ENCODE measurements at regions not wholly inside any gene's neighbourhood (a gene's known extent, or its start where the extent isn't known, plus 50 kb on each side); places are given as distances from the start of the nearest gene placed in this dataset.

DNA sequence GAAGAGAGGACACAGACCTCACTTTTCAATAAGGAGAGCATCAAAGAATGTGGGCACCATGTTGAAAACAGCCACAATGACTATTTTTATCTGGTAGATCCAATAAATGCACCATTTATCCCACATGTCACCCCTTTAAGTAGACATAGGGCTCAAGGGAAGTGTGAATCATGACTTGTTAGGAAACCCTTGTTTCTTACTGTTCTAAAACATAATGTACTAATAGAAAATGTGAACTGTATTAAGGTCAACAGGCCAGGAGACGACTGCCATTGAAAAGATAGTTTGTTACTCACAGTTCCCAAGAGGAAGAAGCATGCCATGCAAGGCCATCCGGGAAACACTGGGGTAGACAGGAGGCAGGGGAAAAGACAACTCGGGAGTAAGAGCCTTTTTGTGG is 137.7 kb downstream of the EN1 start:
- Histone ChIP-seq H3K36me3 (ENCODE audit: control insufficient read depth, insufficient read depth, low read length) (no peaks in the 10 kb centered on the region), H3K4me1 (ENCODE audit: control insufficient read depth, insufficient read depth, low read length) (no peaks in the 10 kb centered on the region), H3K27me3 (ENCODE audit: control insufficient read depth, insufficient read depth, low read length) (no peaks in the 10 kb centered on the region), H3K4me3 (ENCODE audit: low read depth, low read length) (no peak overlapping the region), H3K27ac (ENCODE audit: low read depth, low read length) (no peak overlapping the region), H3K9me3 (ENCODE audit: control insufficient read depth, insufficient read depth, low read length) (no peaks in the 10 kb centered on the region)
- no peak for DNase-seq (ENCODE audit: low read depth in 4 of 6, low spot score in 6 of 6)
- WGBS (ENCODE audit: insufficient coverage): 77% methylated on average over 3 of the region's 3 CpGs

DNA sequence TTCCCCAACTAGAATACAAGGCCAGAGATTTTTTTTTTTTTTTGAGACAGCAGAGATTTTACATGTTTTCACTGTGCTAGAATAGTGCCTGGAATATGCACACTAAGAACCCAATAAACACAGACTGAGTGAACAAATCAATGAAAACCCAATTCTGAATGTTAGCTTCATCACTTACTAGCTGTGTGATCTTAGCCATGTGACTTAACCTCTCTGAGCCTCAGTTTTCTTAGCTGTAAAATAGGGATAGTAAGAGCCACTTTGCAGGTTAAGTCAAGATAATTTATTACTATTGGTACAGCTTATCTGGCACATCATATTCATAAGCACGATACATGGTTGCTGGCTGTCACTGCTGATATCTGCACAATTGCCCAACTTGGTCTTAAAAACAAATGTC is 140.6 kb downstream of the EN1 start:
- Histone ChIP-seq H3K4me1 (ENCODE audit: control insufficient read depth, insufficient read depth, low read length) (no peaks in the 10 kb centered on the region), H3K9me3 (ENCODE audit: control insufficient read depth, insufficient read depth, low read length) (no peaks in the 10 kb centered on the region), H3K4me3 (ENCODE audit: low read depth, low read length) (no peak overlapping the region), H3K27me3 (ENCODE audit: control insufficient read depth, insufficient read depth, low read length) (no peaks in the 10 kb centered on the region), H3K36me3 (ENCODE audit: control insufficient read depth, insufficient read depth, low read length) (no peaks in the 10 kb centered on the region), H3K27ac (ENCODE audit: low read depth, low read length) (no peak overlapping the region)
- DNase-seq (ENCODE audit: low read depth in 4 of 6, low spot score in 6 of 6): no peak
- whole genome bisulfite sequencing (ENCODE audit: insufficient coverage): no CpG with 5 or more reads among the region's 1 CpG

DNA sequence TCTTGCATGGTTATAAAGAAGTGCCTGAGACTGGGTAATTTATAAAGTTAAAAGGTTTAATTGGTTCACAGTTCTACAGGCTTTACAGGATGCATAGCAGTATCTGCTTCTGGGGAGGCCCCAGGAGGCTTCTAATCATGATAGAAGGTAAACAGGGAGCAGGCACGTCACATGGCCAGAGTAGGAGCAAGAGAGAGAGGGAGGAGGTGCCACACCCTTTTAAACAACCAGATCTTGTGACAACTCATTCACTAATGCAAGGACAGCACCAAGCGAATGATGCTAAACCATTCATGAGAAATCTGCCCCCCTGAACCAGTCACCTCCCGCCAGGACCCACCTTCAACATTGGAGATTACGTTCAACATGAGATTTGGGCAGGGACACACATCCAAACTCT is 141.1 kb downstream of the EN1 start:
- 82% methylated on average over 3 of the region's 4 CpGs for WGBS (ENCODE audit: insufficient coverage)
- no peak for DNase-seq (ENCODE audit: low read depth in 4 of 6, low spot score in 6 of 6)
- Histone ChIP-seq H3K9me3 (ENCODE audit: control insufficient read depth, insufficient read depth, low read length) (no peaks in the 10 kb centered on the region), H3K4me3 (ENCODE audit: low read depth, low read length) (no peak overlapping the region), H3K27ac (ENCODE audit: low read depth, low read length) (no peak overlapping the region), H3K4me1 (ENCODE audit: control insufficient read depth, insufficient read depth, low read length) (no peaks in the 10 kb centered on the region), H3K36me3 (ENCODE audit: control insufficient read depth, insufficient read depth, low read length) (no peaks in the 10 kb centered on the region), H3K27me3 (ENCODE audit: control insufficient read depth, insufficient read depth, low read length) (no peaks in the 10 kb centered on the region)

- no peak for DNase-seq (ENCODE audit: low read depth in 4 of 6, low spot score in 6 of 6)
- no peaks in the 10 kb centered on the region for H3K4me1 ChIP-seq (ENCODE audit: control insufficient read depth, insufficient read depth, low read length)
- H3K9me3 ChIP-seq (ENCODE audit: control insufficient read depth, insufficient read depth, low read length): no peaks in the 10 kb centered on the region
- 60% methylated on average over 1 of the region's 1 CpG for WGBS (ENCODE audit: insufficient coverage)
- no peaks in the 10 kb centered on the region for H3K27me3 ChIP-seq (ENCODE audit: control insufficient read depth, insufficient read depth, low read length)
- no peak overlapping the region for H3K4me3 ChIP-seq (ENCODE audit: low read depth, low read length)
- H3K27ac ChIP-seq (ENCODE audit: low read depth, low read length): no peak overlapping the region
- no peaks in the 10 kb centered on the region for H3K36me3 ChIP-seq (ENCODE audit: control insufficient read depth, insufficient read depth, low read length)
Observed at GRCh38 chr2:118705032-118705431, 142.4 kb downstream of the EN1 start.

DNA sequence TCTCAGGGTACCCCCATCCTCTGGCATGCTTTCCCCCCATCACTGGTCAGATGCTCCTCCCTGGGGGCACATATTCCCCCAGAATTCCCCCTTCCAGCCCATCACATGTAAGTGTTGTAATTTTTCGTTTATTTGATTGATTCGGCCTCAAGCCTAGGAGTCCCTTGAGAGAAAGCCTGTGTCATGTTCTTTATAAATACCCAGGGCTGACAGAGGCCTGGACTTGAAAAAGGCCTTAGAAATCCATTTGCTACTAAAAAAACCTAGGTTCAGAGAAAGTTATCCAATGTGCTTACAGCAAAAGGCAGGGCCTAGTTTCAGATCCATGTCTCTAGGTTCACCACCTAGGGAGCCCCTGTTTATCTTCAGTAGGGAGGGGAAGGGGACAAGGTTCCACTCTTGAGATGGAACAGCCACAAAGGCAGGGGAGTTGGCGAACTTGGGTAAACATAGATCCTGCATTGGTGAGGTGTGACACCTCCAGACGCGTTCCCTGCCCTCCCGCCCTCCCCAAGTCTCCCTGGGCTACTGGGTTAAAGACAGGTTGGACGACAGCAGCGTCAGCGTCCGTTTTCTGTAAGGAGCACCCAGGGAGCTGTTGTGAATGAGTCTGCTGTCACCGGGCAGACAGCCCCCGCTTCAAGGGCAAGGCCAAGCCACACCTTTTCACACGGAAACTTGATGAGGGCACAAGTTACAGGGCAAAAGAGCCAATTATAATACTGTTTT is 147.8 kb downstream of the EN1 start:
- no peaks in the 10 kb centered on the region for H3K36me3 ChIP-seq (ENCODE audit: control insufficient read depth, insufficient read depth, low read length)
- H3K9me3 ChIP-seq (ENCODE audit: control insufficient read depth, insufficient read depth, low read length): no peaks in the 10 kb centered on the region
- no peaks in the 10 kb centered on the region for H3K27me3 ChIP-seq (ENCODE audit: control insufficient read depth, insufficient read depth, low read length)
- DNase-seq (ENCODE audit: low read depth in 4 of 6, low spot score in 6 of 6): no peak
- no peak overlapping the region for H3K4me3 ChIP-seq (ENCODE audit: low read depth, low read length)
- H3K27ac ChIP-seq (ENCODE audit: low read depth, low read length): no peak overlapping the region
- H3K4me1 ChIP-seq (ENCODE audit: control insufficient read depth, insufficient read depth, low read length): no peaks in the 10 kb centered on the region
- WGBS (ENCODE audit: insufficient coverage): 35% methylated on average over 5 of the region's 13 CpGs

DNA sequence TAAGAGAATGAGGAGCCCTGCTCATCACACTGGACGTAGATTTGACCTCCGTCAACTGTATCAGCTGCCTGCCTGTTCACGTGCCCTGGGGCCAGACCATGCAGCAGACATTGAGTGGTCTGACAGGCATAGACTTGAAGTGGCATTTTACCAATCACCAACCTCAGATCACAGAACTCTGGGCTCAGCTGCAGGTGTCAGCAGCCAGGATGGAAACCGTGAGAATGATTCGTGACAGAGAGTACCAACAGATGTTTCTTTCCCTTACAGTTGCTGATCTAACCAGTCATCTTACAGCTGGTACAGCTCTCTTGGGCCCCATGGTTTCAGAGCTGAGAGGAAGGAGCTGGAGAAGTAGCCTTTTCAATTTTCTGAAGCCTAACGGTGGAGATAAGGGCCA is 148.9 kb downstream of the EN1 start:
- Histone ChIP-seq H3K27me3 (ENCODE audit: control insufficient read depth, insufficient read depth, low read length) (no peaks in the 10 kb centered on the region), H3K4me3 (ENCODE audit: low read depth, low read length) (no peak overlapping the region), H3K9me3 (ENCODE audit: control insufficient read depth, insufficient read depth, low read length) (no peaks in the 10 kb centered on the region), H3K36me3 (ENCODE audit: control insufficient read depth, insufficient read depth, low read length) (no peaks in the 10 kb centered on the region), H3K4me1 (ENCODE audit: control insufficient read depth, insufficient read depth, low read length) (no peaks in the 10 kb centered on the region), H3K27ac (ENCODE audit: low read depth, low read length) (no peak overlapping the region)
- no peak for DNase-seq (ENCODE audit: low read depth in 4 of 6, low spot score in 6 of 6)
- WGBS (ENCODE audit: insufficient coverage): 92% methylated on average over 5 of the region's 6 CpGs

GRCh38 chr2:118697781-118698180 is 149.7 kb downstream of the EN1 start:
- no peaks in the 10 kb centered on the region for H3K4me1 ChIP-seq (ENCODE audit: control insufficient read depth, insufficient read depth, low read length)
- no peaks in the 10 kb centered on the region for H3K9me3 ChIP-seq (ENCODE audit: control insufficient read depth, insufficient read depth, low read length)
- no peaks in the 10 kb centered on the region for H3K36me3 ChIP-seq (ENCODE audit: control insufficient read depth, insufficient read depth, low read length)
- H3K4me3 ChIP-seq (ENCODE audit: low read depth, low read length): no peak overlapping the region
- H3K27ac ChIP-seq (ENCODE audit: low read depth, low read length): no peak overlapping the region
- no peak for DNase-seq (ENCODE audit: low read depth in 4 of 6, low spot score in 6 of 6)
- H3K27me3 ChIP-seq (ENCODE audit: control insufficient read depth, insufficient read depth, low read length): no peaks in the 10 kb centered on the region

DNA sequence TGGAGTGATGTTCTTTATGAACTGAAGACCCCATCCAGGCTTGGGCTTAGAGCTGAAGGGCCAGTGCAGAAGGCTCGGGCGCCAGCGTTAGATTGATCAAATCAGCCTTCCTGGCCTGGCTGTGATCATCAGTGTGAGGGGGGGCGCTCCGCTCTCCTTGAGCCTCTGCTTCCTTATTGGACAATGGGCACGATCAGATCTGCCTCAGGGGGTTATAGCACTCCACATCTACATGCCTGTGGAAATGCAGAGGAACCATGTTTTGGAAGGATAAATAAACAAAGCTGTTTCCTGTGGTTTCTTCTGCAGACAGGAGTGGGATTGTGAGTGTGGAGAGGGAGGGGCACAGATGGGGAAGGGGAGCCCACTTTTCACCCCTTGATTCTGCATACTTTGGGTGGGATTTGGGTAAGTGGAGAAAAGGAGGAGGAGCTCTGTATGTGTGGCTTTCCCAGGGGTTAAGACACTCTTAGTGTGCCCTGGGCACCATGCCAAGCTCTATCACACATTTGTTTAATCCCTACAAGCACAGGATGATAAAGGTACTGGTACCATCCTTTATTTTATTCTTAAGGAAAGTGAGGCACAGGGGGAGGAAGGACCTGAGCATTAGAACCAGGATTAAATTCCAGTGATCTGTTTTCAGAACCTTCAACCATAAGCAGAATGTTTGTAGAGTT is 150.5 kb downstream of the EN1 start:
- Histone ChIP-seq H3K27me3 (ENCODE audit: control insufficient read depth, insufficient read depth, low read length) (no peaks in the 10 kb centered on the region), H3K9me3 (ENCODE audit: control insufficient read depth, insufficient read depth, low read length) (no peaks in the 10 kb centered on the region), H3K4me3 (ENCODE audit: low read depth, low read length) (no peak overlapping the region), H3K36me3 (ENCODE audit: control insufficient read depth, insufficient read depth, low read length) (no peaks in the 10 kb centered on the region), H3K4me1 (ENCODE audit: control insufficient read depth, insufficient read depth, low read length) (no peaks in the 10 kb centered on the region), H3K27ac (ENCODE audit: low read depth, low read length) (no peak overlapping the region)
- no peak for DNase-seq (ENCODE audit: low read depth in 4 of 6, low spot score in 6 of 6)
- 88% methylated on average over 3 of the region's 6 CpGs for WGBS (ENCODE audit: insufficient coverage)

GRCh38 chr2:118693287-118693822 is 154.1 kb downstream of the EN1 start:
- no peak overlapping the region for H3K27ac ChIP-seq (ENCODE audit: low read depth, low read length)
- no peaks in the 10 kb centered on the region for H3K27me3 ChIP-seq (ENCODE audit: control insufficient read depth, insufficient read depth, low read length)
- DNase-seq (ENCODE audit: low read depth in 4 of 6, low spot score in 6 of 6): peak in 1 of 6 donors; percentile 5
- no peaks in the 10 kb centered on the region for H3K36me3 ChIP-seq (ENCODE audit: control insufficient read depth, insufficient read depth, low read length)
- H3K4me3 ChIP-seq (ENCODE audit: low read depth, low read length): no peak overlapping the region
- H3K4me1 ChIP-seq (ENCODE audit: control insufficient read depth, insufficient read depth, low read length): no peaks in the 10 kb centered on the region
- H3K9me3 ChIP-seq (ENCODE audit: control insufficient read depth, insufficient read depth, low read length): no peaks in the 10 kb centered on the region
- WGBS (ENCODE audit: insufficient coverage): 88% methylated on average over 2 of the region's 6 CpGs

DNA sequence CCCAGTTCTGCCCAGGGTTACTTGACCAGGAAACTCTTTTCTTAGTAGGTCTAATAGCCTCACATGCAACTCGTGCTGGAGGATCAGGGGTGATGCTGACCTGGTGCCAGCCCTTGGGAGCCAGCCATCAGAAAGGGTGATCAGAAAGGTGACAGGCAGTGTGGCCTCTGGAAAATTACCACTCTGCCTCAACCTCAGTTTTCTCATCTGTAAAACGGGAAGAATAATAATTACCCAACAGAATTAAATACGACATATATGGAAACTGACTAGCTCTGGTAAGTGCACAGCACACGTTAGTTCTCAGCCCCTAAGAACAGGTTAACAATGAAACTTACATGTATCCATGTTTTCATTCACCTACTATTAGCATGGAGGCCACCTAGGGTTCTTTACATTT is 157.6 kb downstream of the EN1 start:
- no peak overlapping the region for H3K4me3 ChIP-seq (ENCODE audit: low read depth, low read length)
- no peak for DNase-seq (ENCODE audit: low read depth in 4 of 6, low spot score in 6 of 6)
- no peak overlapping the region for H3K27ac ChIP-seq (ENCODE audit: low read depth, low read length)
- no peaks in the 10 kb centered on the region for H3K27me3 ChIP-seq (ENCODE audit: control insufficient read depth, insufficient read depth, low read length)
- no peaks in the 10 kb centered on the region for H3K4me1 ChIP-seq (ENCODE audit: control insufficient read depth, insufficient read depth, low read length)
- no peaks in the 10 kb centered on the region for H3K36me3 ChIP-seq (ENCODE audit: control insufficient read depth, insufficient read depth, low read length)
- 96% methylated on average over 3 of the region's 4 CpGs for WGBS (ENCODE audit: insufficient coverage)
- H3K9me3 ChIP-seq (ENCODE audit: control insufficient read depth, insufficient read depth, low read length): no peaks in the 10 kb centered on the region
